ENCODE measurements at regions not wholly inside any gene's neighbourhood (a gene's known extent, or its start where the extent isn't known, plus 50 kb on each side); places are given as distances from the start of the nearest gene placed in this dataset.
"Not testable (repeated sequence)": the region's sequence is repeated elsewhere in the genome, so short reads cannot be mapped to it uniquely, and the experiment has no call there.

GRCh38 chr21:8194042-8194441 is 2327.3 kb upstream of the TPTE start:
- TF ChIP-seq, protein P1, sequence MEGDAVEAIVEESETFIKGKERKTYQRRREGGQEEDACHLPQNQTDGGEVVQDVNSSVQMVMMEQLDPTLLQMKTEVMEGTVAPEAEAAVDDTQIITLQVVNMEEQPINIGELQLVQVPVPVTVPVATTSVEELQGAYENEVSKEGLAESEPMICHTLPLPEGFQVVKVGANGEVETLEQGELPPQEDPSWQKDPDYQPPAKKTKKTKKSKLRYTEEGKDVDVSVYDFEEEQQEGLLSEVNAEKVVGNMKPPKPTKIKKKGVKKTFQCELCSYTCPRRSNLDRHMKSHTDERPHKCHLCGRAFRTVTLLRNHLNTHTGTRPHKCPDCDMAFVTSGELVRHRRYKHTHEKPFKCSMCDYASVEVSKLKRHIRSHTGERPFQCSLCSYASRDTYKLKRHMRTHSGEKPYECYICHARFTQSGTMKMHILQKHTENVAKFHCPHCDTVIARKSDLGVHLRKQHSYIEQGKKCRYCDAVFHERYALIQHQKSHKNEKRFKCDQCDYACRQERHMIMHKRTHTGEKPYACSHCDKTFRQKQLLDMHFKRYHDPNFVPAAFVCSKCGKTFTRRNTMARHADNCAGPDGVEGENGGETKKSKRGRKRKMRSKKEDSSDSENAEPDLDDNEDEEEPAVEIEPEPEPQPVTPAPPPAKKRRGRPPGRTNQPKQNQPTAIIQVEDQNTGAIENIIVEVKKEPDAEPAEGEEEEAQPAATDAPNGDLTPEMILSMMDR (IDR thresholded peaks at IDR 0.05): not testable (repeated sequence)
- TF ChIP-seq POLR2A (IDR thresholded peaks at IDR 0.05): not testable (repeated sequence)

Measured in body of pancreas (tissue), 4 donors.